22Rv1 (cell line): ENCODE measurements at regions not wholly inside any gene's neighbourhood (a gene's known extent, or its start where the extent isn't known, plus 50 kb on each side); places are given as distances from the start of the nearest gene placed in this dataset.

Experiments used
- CTCF ChIP-seq: fragments of 450-650 bp; IDR thresholded peaks from 2 replicates; pipeline ENCODE4 v1.5.1; 2017; ENCODE audit warnings: mild to moderate bottlenecking
- ZFX ChIP-seq: fragments of 450-650 bp; IDR thresholded peaks from 2 replicates; pipeline ENCODE4 v1.6.1; 2017; ENCODE audit warnings: antibody characterized with exemption, borderline replicate concordance

- TF ChIP-seq CTCF, result no peak
- no peak for TF ChIP-seq ZFX
Observed at GRCh38 chr2:222037211-222037610, 261.6 kb downstream of the PAX3 start.
